ENCODE measurements at regions not wholly inside any gene's neighbourhood (a gene's known extent, or its start where the extent isn't known, plus 50 kb on each side); places are given as distances from the start of the nearest gene placed in this dataset.

DNA sequence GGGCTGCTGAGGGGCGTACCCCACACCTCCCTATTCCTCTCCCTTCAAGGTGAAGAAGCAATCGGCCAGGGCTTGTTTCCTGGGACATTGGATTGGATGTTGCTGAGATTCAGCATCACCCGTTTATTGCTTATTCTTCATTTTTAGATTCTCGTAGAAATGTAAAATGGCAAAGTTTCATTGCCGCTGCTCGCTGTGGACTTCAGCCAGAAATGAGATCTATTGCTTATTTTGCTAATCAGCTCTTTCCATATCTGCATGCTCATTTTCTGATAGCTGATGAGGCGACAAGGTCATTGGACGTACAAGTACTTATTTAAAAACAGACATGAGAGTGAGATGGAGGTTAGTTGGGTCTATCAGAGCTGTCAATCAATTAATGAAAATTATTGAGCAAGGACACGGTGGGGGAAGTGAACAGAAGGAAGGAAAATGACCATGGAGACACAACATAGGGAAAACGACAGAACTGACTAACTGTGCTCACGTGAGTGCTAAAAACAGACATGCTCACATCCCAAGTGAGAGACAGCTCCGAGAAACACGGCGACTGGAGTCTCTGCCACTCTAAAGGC lies 471.2 kb downstream of the NR2F2 start:
- TF ChIP-seq, protein P1, sequence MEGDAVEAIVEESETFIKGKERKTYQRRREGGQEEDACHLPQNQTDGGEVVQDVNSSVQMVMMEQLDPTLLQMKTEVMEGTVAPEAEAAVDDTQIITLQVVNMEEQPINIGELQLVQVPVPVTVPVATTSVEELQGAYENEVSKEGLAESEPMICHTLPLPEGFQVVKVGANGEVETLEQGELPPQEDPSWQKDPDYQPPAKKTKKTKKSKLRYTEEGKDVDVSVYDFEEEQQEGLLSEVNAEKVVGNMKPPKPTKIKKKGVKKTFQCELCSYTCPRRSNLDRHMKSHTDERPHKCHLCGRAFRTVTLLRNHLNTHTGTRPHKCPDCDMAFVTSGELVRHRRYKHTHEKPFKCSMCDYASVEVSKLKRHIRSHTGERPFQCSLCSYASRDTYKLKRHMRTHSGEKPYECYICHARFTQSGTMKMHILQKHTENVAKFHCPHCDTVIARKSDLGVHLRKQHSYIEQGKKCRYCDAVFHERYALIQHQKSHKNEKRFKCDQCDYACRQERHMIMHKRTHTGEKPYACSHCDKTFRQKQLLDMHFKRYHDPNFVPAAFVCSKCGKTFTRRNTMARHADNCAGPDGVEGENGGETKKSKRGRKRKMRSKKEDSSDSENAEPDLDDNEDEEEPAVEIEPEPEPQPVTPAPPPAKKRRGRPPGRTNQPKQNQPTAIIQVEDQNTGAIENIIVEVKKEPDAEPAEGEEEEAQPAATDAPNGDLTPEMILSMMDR (IDR thresholded peaks at IDR 0.05; ENCODE audit: insufficient read depth, low read depth, low read length): no peak
- DNase-seq (ENCODE audit: low read depth): no peak
- no peak overlapping the region for H3K4me3 ChIP-seq (ENCODE audit: low read depth, low read length)

DNA sequence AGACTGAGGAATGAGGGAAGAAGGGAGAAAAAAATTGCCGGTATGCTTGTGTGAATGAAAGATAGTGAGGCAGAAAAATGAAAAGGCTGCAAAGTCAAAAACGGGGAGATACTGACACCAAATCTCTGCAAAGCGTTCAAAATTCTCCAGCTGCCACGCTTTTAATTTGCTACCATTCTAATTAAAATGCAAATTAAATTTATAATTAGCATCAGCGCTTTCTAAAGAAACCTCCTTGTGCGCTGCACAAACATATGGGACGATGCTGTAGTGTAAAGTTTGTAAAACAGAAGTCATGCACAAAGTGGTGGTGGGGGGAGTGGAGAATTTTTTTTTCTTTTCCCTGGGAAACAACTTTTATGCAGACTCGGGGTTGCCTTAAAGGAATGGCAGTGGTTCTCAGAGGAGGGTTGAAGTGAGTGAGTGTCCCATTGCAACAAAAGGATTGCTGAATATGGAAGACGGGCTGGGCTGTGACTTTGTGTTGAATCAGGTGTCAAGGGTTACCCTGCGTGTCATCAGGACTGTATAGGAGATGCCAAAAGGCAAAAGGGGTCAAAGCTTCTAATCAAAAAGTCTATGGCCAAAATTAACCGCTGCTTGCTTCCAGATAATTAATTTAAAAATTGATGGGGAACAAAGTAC lies 472.2 kb downstream of the NR2F2 start:
- TF ChIP-seq, protein P1 (IDR thresholded peaks at IDR 0.05; ENCODE audit: insufficient read depth, low read depth, low read length): no peak
- DNase-seq (ENCODE audit: low read depth): no peak
- H3K4me3 ChIP-seq (ENCODE audit: low read depth, low read length): no peak overlapping the region

GRCh38 chr15:96804754-96805153 lies 474.3 kb downstream of the NR2F2 start:
- TF ChIP-seq, protein P1 (IDR thresholded peaks at IDR 0.05; ENCODE audit: insufficient read depth, low read depth, low read length): no peak
- H3K4me3 ChIP-seq (ENCODE audit: low read depth, low read length): no peak overlapping the region
- DNase-seq (ENCODE audit: low read depth): no peak

DNA sequence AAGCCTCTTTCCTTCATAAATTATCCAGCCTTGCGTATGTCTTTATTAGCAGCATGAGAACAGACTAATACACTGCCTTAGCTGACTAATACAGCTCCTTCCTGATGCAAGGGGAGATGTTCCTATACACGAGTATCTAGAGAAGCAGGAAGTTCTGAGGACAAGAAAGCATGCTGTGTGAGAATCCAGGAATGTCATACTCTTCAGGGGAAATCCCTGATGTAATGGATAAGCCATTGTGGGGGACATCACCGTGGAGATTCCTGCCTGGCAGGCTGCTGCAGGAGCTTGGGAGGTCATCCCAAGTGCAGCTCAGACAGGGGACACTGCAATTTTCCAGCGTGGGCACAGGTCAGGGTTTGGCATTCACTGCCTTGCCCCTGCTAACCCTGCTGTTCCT lies 476.9 kb downstream of the NR2F2 start:
- TF ChIP-seq, protein P1 (IDR thresholded peaks at IDR 0.05; ENCODE audit: insufficient read depth, low read depth, low read length): no peak
- H3K4me3 ChIP-seq (ENCODE audit: low read depth, low read length): no peak overlapping the region
- no peak for DNase-seq (ENCODE audit: low read depth)

GRCh38 chr15:96817900-96818299 lies 487.4 kb downstream of the NR2F2 start:
- TF ChIP-seq, protein P1 (IDR thresholded peaks at IDR 0.05; ENCODE audit: insufficient read depth, low read depth, low read length): no peak
- H3K4me3 ChIP-seq (ENCODE audit: low read depth, low read length): no peak overlapping the region
- DNase-seq (ENCODE audit: low read depth): no peak

GRCh38 chr15:96818861-96819260 lies 488.4 kb downstream of the NR2F2 start:
- TF ChIP-seq, protein P1 (IDR thresholded peaks at IDR 0.05; ENCODE audit: insufficient read depth, low read depth, low read length): no peak
- no peak for DNase-seq (ENCODE audit: low read depth)
- H3K4me3 ChIP-seq (ENCODE audit: low read depth, low read length): no peak overlapping the region

GRCh38 chr15:96827981-96828380 lies 497.5 kb downstream of the NR2F2 start:
- TF ChIP-seq, protein P1 (IDR thresholded peaks at IDR 0.05; ENCODE audit: insufficient read depth, low read depth, low read length): no peak
- no peak for DNase-seq (ENCODE audit: low read depth)
- no peak overlapping the region for H3K4me3 ChIP-seq (ENCODE audit: low read depth, low read length)

Measured in fibroblast of villous mesenchyme (primary cell).